Fibroblast of skin of scalp (primary cell): ENCODE measurements at regions not wholly inside any gene's neighbourhood (a gene's known extent, or its start where the extent isn't known, plus 50 kb on each side); places are given as distances from the start of the nearest gene placed in this dataset.
A peak's percentile ranks its signal among the peaks of the same experiment; 100 is the strongest.

Source experiments
- DNase-seq: peaks from one replicate; pipeline ENCODE4 v3.0.0-alpha.2; 2013

- no peak for DNase-seq
Observed at GRCh38 chr5:118279540-118280294, 708.6 kb downstream of the DTWD2 start.

GRCh38 chr5:118270526-118270925 is 717.8 kb downstream of the DTWD2 start:
- DNase-seq, result no peak

DNA sequence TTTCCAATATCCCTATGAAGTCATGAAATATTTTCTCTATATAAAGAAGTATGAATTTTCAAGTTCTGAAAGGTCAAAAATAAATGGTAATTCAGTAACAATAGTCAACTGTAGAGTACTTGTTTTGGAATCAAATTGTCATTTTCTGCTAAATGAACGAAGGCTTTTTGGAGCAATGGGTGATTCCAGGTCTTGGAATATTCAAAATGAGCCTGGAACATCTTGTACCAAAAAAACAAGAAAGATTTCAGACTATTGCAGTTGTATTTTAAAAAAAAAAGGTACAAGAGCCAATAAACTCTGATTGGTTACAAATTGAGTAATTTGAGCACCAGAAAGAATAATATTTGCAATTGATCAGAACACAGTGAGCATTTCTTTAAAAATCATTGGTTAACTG is 730.1 kb downstream of the DTWD2 start:
- no peak for DNase-seq

DNA sequence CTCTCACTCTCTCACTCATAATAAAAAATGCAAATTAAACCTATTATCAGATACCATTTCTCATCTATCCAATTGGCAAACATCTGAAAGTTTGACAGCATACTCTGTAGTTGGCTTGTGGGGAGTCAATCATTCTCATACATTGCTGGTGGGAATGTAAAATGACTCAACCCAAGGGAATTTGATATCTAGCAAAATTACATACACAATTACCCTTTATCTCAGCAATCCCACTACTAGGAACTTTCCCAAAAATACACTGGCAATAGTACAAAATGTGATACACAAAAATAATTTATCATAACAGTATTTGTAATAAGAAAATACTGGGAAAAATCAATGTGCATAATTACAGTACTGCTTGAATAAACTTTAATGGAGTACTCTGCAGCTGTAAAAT is 731.3 kb downstream of the DTWD2 start:
- DNase-seq, result peak; percentile 27

DNA sequence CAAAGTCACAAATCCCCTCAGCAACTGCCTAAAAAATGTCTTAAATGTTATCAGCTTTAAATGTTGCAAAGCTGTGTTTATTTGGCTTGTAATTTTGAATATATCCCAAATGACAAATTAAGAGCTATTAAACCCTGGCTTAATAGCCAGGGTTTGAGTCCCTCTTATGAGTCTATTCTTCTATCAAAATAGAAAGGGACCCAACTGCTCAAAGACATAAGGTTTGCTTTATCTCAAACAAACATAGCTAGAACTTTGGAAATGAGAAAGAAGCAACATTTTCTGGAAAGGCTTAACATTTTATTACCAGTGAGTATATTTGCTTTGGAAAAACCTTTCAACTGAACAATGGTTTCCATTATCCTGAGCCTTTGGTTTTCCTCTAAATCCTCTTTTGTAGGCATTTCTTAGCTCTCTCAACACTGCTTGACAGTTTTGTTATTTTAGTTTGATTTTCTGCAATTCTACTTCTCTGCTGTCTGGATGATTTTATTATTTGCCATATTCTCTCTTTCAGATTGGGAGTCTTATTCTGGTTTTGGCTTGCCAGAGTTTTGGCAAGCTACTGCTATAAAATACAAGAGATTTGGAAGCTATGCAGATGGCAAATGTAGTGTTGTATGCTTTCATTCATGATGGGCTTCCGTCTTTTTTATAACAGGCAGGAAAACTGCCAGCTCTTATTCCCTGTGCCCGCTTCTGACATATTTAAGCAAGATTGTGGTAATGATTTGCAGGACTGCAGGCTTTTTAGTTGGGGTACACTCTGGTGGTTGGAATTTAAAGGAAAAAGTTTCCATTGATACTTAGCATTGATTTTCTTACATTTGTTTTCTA is 734.9 kb downstream of the DTWD2 start:
- DNase-seq, result no peak

DNA sequence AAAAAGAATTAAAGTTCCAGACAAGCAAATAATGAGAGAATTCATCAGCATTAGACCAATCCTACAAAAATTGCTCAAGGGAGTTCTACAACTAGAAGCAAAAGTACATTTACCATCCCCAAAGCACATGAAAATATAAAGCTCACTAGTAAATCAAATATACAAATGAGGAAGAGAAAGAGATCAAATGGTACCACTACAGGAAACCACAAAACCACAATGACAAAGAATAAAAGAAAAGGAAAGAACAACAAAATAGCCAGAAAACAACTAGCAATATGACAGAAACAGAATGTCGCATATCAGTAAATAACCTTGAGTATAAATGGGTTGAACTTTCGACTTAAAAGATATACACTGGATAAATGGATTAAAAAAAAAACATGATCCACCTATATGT is 739.0 kb downstream of the DTWD2 start:
- no peak for DNase-seq

DNA sequence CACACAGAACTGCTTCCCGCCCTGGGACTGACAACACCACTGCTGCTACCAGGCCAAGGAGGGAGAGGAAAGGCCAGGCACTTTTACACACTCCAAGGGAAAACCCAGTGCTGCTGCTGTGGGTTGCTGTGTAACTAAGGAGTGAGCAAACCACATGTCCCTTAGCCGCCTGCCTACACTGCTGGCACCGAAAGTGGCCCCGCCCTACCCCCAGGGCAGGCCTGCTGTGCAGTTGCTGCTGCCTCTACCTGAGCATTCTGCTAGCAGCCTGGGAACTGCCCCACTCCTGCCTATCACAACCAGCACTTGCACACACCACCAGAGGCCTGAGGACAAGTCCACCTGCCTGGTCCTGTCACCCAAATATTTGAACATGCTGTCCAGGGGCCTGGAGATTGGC is 740.9 kb downstream of the DTWD2 start:
- DNase-seq, result no peak

GRCh38 chr5:118243613-118244012 is 744.7 kb downstream of the DTWD2 start:
- no peak for DNase-seq

DNA sequence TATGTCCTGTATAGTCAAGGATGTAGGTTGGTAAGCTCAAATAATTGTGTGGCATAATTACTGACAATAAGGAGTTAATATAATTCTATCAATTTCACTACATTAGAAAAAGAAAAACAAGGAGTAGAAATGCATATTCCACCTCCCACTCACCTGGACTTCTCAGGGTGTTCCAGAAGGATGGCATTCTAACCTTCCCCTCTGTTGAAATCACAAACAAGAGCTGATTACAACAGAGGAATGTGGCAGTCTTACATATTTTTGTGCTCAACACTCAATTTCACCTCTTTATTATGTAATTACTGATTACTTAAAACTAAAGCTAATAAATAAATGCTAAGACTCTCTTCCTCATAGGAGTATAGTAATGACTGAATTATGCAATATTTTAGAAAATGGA is 745.3 kb downstream of the DTWD2 start:
- no peak for DNase-seq

GRCh38 chr5:118236108-118236849 is 752.1 kb downstream of the DTWD2 start:
- no peak for DNase-seq

GRCh38 chr5:118233606-118234005 is 754.7 kb downstream of the DTWD2 start:
- DNase-seq, result peak; percentile 59

DNA sequence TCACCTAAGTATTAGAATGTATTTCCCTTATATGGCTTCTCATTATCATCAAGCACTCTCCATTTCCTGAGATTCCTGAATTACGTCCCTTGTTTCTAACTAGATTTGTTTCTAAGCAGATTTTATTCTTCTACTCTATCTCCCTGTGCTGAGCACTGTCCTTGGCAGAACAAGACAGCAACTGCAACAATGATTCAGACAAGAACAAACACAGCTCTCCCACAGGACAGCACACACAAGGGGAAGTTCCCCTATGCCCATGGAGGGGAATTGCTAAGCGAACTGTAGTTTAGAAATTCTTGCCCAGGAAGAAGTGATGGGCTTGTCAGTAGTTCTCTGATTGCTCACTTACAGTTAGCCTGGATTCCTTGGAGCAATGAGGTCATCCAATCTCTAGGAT is 759.9 kb downstream of the DTWD2 start:
- DNase-seq, result peak; percentile 1

DNA sequence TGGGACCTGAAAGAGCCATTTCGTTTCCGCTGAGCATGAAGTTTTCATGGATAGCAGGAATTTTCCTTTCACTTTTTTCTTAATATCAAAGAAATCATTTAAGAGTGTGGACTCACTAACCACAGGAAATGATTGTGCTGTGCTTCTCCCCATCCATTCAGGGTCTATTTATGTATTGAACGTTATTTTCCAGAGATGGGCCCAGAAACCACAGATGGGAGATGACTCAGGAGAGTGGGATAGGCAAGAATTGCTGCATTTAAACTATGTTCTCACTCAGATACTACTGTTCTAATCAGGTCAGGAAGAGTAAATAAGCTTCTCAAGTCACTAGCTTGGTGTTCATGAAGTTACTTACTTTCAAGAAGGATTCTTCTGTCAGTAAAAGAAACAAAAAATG is 763.8 kb downstream of the DTWD2 start:
- DNase-seq, result peak; percentile 82

GRCh38 chr5:118220556-118221195 is 767.7 kb downstream of the DTWD2 start:
- DNase-seq, result peak; percentile 68

DNA sequence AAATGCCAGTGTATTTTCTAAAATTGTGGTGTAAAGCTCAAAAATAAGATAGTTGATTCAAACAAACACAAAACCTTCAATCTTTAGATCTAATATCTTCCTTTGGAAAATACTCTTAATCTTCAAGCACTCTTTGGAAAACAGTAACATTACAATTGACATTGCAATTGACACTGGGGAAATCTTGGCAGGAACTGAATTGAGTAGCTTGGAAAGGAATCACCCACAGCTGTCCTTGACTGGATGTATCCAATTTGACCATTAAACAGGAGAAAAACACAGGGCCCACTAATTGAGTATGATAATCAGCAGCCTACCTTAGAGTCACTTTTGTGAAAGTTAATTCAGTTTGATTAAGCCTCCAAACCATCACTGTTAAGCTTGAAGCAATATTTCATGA is 776.7 kb downstream of the DTWD2 start:
- no peak for DNase-seq

DNA sequence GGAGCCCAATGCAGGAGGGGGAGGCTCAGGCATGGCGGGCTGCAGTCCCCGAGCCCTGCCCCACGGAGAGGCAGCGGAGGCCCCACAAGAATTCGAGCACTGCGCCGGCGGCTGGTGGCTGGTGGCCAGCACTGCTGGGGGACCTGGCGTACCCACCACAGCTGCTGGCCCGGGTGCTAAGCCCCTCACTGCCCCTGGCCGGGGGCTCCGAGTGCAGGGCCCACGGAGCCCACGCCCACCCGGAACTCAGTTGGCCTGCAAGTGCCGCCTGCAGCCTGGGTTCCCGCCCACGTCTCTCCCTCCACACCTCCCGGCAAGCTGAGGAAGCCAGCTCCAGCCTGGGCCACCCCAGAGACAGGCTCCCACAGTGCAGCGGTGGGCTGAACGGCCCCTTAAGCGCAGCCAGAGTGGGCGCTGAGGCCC is 780.3 kb downstream of the DTWD2 start:
- DNase-seq, result no peak

DNA sequence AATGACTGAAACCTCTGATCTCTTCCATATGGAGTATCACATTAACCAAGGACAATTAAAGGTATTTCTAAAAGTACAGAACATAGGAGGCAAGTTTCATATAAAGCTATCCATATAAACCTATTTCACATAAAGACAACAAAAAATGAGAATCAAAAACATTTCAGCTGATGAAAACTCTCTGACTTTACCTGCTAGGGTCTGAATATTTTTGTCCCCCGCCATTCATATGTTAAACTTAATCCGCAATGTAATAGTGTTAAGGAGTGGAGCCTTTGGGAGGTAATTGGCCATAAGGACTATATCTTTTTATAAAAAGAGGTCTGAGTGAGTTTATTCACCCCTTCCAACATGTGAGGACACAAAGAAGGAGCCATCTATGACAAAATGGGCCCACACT is 788.5 kb downstream of the DTWD2 start:
- DNase-seq, result no peak

DNA sequence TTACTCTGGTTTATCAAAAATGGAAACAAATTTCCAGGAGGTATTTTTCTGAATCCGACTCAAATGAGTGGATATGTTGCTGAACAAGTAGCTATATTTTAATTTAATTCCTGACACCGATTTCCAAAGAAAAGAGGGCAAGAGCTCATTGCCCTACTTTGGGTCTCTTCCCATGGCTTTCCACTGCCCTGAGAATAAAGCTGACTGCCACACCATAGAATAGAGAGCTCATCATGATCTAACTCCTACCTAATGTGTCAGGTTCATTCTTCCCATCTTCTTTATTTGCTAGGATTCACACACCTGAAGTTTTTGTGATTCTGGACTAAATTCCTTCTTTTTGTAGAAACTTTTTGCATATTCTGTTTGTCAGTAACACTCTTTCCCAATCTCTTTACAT is 792.1 kb downstream of the DTWD2 start:
- DNase-seq, result no peak

DNA sequence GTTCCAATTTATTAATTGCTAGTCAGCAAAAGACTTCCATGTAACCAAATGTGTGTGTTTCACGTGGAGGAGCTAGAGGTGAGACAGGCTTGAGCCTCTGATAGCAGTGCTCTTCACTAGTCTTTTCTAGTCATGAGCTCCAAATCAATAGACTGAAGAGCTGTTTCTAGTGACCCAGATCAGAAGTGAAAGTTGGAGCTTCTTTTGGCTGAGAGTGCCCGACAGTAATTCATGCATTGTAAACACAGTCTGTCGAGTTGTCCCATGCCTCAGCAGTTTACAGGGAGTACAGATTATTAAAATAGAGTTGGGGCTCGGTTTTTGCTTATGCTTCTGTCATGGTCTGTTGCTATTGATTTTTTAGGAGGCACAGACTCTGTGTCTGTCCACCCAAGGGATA is 793.1 kb downstream of the DTWD2 start:
- no peak for DNase-seq

- no peak for DNase-seq
Observed at GRCh38 chr5:118193194-118193905, 795.0 kb downstream of the DTWD2 start.

DNA sequence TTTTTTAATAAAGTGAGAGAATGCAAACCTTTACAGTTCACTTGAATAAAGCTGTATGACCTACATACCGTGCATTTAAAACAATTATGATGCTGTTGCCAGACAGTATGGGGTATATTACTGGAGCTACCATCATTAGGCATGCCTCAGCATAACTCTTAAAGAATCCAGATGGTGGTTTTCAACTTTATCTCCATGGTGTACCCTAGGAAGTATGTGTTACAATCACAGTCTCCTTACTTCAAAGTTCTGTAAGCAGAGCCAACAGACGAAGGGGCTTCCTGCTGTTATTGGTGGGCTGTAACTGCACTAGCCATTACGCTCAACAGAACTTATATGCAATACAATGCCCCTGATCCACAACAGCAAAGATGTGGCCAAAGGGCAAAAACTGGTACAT is 803.3 kb downstream of the DTWD2 start:
- DNase-seq, result peak; percentile 6

DNA sequence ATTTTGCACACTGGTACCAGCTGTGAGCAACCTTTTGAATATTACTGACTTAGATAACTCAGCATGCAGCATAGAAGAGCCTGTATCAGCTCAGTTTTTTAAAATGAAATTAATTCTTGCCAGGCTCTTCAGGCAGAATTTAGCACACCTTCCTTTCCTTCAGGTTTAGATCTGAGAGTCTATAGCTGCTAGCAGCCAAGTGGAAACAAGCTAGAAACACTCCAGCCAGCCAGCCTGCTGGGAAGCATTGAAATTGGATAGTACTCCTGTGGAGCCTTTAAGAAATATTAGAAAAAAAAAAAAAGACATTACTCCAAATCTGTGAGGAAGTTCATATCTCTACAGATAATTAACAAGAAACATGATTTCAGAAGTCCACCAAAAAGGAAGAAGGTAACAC is 812.2 kb downstream of the DTWD2 start:
- DNase-seq, result no peak
